ENCODE measurements at regions not wholly inside any gene's neighbourhood (a gene's known extent, or its start where the extent isn't known, plus 50 kb on each side); places are given as distances from the start of the nearest gene placed in this dataset.
A peak's percentile ranks its signal among the peaks of the same experiment; 100 is the strongest.
"Not testable (repeated sequence)": the region's sequence is repeated elsewhere in the genome, so short reads cannot be mapped to it uniquely, and the experiment has no call there.

DNA sequence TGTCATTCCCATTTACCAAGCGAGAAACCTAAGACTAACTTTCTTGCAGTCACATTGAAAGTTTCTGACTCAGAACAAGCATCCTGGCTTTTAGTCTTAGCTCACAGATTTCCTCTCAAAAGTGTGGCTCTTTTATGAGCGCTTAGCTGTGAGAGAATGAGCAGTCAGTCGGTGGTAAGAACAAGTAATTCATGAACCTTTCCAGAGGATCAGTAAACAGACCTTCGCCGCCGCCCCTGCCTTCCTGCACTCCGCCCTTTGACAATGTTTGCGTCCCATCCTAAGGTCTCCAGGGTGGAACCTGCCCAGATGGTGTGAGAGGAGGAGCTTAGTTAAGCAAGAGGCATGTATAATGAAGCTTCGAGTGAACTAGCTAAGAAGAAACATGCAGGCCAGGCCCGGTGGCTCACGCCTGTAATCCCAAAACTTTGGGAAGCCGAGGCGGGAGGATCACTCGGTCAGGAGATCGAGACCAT lies 142.4 kb downstream of the GLUL start:
- in situ Hi-C loops (cut with HindIII; ENCODE audit: low pct_unique_long_range_greater_than_20kb, low sequenced_read_pairs) = no loop called here
- no peak for TF ChIP-seq JUND (IDR thresholded peaks at IDR 0.05; ENCODE audit: low read depth)
- DNase-seq (ENCODE audit: low read depth in 1 of 2, low spot score in 1 of 2) = peak in 1 of 2 experiments; percentile 58

DNA sequence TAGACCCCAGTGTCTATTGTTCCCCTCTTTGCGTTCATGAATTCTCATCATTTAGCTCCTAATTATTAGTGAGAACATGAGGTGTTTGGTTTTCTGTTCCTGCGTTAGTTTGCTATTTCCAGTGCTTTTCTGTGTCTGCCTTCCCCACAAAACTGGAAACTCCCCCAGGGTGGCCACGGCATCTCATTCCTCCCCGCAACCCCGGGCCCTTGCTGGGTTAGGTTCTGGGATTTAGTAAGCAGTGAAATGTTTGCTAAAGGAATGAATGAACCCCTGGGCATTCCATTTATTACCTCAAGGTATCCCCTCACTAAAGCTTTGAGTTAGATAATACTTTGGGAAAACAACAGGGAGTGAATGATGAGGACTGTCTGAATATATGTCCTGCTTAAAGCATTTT lies 142.9 kb downstream of the GLUL start:
- no peak for DNase-seq (ENCODE audit: low read depth in 1 of 2, low spot score in 1 of 2)
- TF ChIP-seq JUND (IDR thresholded peaks at IDR 0.05; ENCODE audit: low read depth) = no peak
- in situ Hi-C loops (cut with HindIII; ENCODE audit: low pct_unique_long_range_greater_than_20kb, low sequenced_read_pairs) = no loop called here

DNA sequence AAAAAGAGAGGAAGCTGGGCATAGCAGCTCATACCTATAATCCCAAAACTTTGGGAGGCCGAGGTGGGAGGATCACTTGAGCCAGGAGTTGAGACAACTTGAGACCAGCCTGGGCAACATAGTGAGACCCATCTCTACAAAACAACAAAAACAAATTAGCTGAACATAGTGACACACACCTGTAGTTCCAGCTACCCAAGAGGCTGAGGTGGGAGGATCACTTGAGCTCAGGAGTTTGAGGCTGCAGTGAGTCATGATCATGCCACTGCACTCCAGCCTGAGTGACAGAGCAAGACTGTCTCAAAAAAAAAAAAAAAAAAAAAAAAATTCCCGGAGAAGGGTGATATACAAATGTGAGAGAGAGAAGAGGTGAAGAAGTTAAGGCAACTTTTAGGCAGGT lies 143.8 kb downstream of the GLUL start:
- DNase-seq (ENCODE audit: low read depth in 1 of 2, low spot score in 1 of 2); in situ Hi-C loops (cut with HindIII; ENCODE audit: low pct_unique_long_range_greater_than_20kb, low sequenced_read_pairs): not testable (repeated sequence)

DNA sequence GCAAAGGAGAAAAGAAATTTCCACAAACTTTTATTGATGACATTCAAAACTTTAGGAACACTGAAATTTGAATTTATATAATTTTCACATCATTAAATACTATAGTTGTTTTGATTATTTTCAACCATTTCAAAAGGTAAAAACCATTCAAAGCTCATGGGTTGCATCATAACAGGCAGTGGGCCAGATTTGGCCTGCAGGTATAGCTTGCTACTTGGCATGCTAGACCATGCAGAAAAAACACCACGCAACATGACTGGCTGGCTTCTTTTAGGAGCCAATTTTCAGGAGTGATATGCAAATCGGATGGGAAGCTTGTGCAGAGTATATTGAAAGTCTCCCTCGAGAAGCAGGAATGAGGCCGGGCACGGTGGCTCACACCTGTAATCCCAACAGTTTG lies 144.8 kb downstream of the GLUL start:
- in situ Hi-C loops (cut with HindIII; ENCODE audit: low pct_unique_long_range_greater_than_20kb, low sequenced_read_pairs) = no loop called here
- DNase-seq (ENCODE audit: low read depth in 1 of 2, low spot score in 1 of 2) = peak in 1 of 2 experiments; percentile 59
- TF ChIP-seq JUND (IDR thresholded peaks at IDR 0.05; ENCODE audit: low read depth) = no peak

DNA sequence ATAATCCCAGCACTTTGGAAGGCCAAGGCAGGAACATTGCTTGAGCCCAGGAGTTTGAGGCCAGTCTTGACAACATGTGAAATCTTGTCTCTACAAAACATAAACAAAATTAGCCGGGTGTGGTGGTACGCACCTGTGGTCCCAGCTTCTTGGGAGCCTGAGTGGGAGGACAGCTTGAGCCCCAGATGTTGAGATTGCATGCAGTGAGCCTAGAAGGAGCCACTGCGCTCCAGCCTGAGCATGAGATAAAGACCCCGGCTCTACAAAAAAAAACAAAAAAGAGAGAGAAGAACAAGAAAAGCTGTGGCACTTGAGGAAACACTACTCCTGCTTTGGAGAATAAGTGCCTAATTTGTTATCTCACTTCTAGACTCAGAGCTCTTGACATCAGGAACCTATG lies 146.6 kb downstream of the GLUL start:
- TF ChIP-seq JUND (IDR thresholded peaks at IDR 0.05; ENCODE audit: low read depth) = no peak

DNA sequence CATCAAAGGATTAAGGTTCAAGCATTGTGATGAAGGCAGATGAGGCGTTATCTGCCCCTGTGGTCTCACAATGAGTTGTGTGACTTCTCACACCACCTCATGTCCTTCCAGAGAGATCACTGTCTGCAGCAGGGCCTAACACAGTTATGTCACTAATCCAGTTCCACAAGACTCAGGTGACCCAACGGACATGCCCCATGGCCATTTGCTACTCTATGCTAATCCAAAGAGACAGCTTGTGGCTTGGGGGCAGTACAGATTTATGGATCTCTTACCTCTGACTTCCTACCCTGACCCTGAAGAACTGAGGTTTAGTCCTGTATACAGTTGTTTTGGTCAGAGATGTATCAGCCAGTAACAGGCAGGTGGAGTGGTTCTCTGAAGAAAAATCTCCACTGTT lies 147.1 kb downstream of the GLUL start:
- peak; percentile 49 to 98 for DNase-seq (ENCODE audit: low read depth in 1 of 2, low spot score in 1 of 2)
- in situ Hi-C loops (cut with HindIII; ENCODE audit: low pct_unique_long_range_greater_than_20kb, low sequenced_read_pairs) = no loop called here
- peak; percentile 73; the same call in 1 of the 2 replicates for TF ChIP-seq JUND (IDR thresholded peaks at IDR 0.05; ENCODE audit: low read depth)

More for the DNA sequence above, 146.6 kb downstream of the GLUL start:
- DNase-seq (ENCODE audit: low read depth in 1 of 2, low spot score in 1 of 2) = no peak
- in situ Hi-C loops (cut with HindIII; ENCODE audit: low pct_unique_long_range_greater_than_20kb, low sequenced_read_pairs) = no loop called here

DNA sequence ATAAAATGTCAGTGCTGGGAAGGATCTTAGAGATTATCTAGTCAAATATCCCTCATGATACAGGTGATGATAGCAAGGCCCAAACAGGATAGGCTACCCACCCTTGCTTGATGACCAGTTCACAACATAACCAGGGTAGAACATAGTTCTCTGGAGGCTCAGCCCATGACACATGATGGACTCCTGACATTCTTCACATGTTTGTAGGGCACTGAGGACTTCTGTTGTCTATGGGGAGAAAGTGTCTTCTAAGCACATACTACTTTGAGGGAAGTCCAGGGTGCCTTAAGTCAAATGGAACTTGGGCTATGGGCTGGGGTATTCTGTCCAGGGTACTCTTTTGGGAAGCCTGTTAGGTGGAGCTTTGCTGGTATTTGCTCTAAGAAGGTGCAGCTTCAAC lies 148.9 kb downstream of the GLUL start:
- TF ChIP-seq JUND (IDR thresholded peaks at IDR 0.05; ENCODE audit: low read depth) = no peak
- in situ Hi-C loops (cut with HindIII; ENCODE audit: low pct_unique_long_range_greater_than_20kb, low sequenced_read_pairs) = no loop called here
- DNase-seq (ENCODE audit: low read depth in 1 of 2, low spot score in 1 of 2) = no peak

DNA sequence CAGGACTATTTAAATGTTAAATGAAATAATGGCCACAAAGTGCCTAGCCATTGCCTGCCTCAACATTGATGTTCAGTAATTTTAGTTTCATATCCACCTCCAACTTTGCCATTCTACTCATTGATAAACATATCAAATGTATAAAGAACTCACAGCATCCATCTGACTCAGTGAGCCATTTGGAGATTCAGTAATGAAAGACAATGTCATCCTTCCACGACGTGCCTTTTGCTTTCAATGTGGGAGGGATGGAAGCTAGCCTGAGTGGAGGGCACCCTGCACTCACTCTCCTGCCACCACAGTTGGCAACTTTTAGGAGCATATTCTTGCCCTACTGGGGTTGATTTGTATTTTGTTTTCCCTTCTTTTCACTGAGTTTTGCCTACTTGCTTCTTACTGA lies 151.5 kb downstream of the GLUL start:
- in situ Hi-C loops (cut with HindIII; ENCODE audit: low pct_unique_long_range_greater_than_20kb, low sequenced_read_pairs) = no loop called here
- DNase-seq (ENCODE audit: low read depth in 1 of 2, low spot score in 1 of 2) = no peak
- no peak for TF ChIP-seq JUND (IDR thresholded peaks at IDR 0.05; ENCODE audit: low read depth)

DNA sequence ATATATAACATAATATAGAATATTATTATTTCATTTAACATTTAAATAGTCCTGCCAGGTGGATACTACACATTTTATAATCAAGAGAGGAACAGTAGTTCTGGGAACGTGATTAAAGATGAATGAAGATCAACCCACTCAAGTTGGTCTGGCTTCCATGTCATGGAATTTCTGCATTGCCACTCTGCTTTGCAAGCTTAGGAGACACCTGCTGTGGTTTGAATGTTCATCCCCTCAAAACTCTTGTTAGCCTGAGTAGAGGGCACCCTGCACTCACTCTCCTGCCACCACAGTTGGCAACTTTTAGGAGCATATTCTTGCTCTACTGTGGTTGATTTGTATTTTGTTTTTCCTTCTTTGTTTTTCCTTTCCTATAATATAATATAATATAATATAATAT lies 153.2 kb downstream of the GLUL start:
- no peak for DNase-seq (ENCODE audit: low read depth in 1 of 2, low spot score in 1 of 2)
- in situ Hi-C loops (cut with HindIII; ENCODE audit: low pct_unique_long_range_greater_than_20kb, low sequenced_read_pairs) = no loop called here
- no peak for TF ChIP-seq JUND (IDR thresholded peaks at IDR 0.05; ENCODE audit: low read depth)

DNA sequence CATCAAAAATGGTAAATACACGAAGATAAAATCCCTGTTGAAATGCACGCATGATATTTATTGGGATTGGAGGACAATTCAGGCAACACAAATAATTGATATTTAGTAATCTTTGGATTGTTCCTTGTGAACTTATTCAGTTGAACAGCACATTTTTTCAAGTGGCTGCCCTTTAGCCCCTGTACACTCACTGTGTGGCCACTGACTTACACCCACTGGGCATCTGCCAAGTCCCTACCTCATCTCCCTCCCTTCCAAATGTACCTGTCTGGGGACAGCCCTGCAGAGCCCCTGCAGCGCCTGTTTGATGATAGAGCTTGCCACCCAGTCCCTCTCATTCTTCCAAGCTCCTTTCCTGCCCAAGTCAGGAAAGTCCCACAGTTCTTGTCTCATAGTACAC lies 154.3 kb downstream of the GLUL start:
- TF ChIP-seq JUND (IDR thresholded peaks at IDR 0.05; ENCODE audit: low read depth) = no peak
- DNase-seq (ENCODE audit: low read depth in 1 of 2, low spot score in 1 of 2) = no peak
- in situ Hi-C loops (cut with HindIII; ENCODE audit: low pct_unique_long_range_greater_than_20kb, low sequenced_read_pairs) = no loop called here

DNA sequence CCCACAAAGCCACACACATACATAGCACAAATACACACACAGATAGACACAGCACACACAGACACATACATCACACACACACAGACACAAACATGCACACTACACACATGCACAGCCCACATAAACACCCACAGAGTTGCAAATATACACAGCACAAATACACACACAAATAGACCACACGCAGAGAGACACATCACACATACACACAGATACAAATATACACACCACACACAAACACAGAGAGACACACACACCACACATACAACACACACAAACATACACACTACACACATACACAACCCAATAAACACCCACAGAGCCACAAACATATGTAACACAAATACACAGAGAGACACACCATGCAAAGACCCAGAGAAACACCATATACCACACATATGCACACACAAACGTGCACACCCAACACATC lies 154.9 kb downstream of the GLUL start:
- no peak for DNase-seq (ENCODE audit: low read depth in 1 of 2, low spot score in 1 of 2)
- in situ Hi-C loops (cut with HindIII; ENCODE audit: low pct_unique_long_range_greater_than_20kb, low sequenced_read_pairs) = no loop called here
- no peak for TF ChIP-seq JUND (IDR thresholded peaks at IDR 0.05; ENCODE audit: low read depth)

DNA sequence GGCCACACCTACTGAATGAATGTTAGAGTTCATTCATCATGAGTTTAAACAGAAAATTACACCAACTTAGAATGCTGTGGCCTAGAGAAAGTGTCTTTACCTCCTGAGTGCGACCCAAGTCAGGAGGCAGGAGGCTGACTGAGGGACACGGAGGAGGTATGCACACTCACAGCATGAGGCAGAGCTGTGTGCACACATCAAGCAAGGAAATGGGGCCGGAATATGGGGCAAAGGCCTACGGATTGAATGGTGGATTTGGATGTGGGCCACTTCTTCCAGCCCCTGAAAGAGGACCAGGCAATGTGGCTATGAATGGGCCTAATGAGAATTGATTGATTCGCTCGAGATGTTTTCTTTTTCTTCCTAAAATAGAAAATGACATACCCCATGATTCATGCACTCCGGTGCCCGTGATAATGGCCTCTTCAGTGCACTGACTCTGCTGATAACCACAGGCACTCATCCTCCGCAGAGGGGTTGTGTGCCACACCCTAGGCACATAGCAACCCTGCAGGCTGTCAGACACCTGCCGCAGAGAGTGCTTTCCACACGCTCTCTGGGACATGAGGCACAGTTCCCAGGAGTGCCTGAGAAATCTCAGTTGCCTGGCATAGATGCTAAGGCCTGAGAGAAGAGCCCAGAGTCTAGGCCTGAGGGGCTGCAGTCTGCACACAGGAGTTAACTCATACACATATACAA lies 155.5 kb downstream of the GLUL start:
- no peak for TF ChIP-seq JUND (IDR thresholded peaks at IDR 0.05; ENCODE audit: low read depth)
- in situ Hi-C loops (cut with HindIII; ENCODE audit: low pct_unique_long_range_greater_than_20kb, low sequenced_read_pairs) = no loop called here
- DNase-seq (ENCODE audit: low read depth in 1 of 2, low spot score in 1 of 2) = no peak

DNA sequence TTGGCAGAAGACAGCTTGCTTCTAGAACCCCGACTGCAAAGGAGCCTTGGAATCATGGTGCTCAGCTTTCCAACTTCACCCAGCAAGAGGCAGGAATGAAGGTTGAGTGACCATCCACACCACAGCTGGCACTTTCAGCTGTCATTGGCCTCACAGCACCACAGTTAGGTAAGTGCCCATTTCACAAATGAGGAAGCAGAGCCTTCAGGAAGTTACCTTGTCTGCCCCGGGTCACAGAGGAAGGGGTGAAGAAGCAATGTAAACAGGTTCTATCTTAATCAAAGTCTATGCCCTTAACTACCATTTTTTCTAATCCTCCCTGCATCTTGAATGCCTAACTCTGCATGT lies 156.0 kb downstream of the GLUL start:
- no peak for DNase-seq (ENCODE audit: low read depth in 1 of 2, low spot score in 1 of 2)
- no peak for TF ChIP-seq JUND (IDR thresholded peaks at IDR 0.05; ENCODE audit: low read depth)
- in situ Hi-C loops (cut with HindIII; ENCODE audit: low pct_unique_long_range_greater_than_20kb, low sequenced_read_pairs) = no loop called here

DNA sequence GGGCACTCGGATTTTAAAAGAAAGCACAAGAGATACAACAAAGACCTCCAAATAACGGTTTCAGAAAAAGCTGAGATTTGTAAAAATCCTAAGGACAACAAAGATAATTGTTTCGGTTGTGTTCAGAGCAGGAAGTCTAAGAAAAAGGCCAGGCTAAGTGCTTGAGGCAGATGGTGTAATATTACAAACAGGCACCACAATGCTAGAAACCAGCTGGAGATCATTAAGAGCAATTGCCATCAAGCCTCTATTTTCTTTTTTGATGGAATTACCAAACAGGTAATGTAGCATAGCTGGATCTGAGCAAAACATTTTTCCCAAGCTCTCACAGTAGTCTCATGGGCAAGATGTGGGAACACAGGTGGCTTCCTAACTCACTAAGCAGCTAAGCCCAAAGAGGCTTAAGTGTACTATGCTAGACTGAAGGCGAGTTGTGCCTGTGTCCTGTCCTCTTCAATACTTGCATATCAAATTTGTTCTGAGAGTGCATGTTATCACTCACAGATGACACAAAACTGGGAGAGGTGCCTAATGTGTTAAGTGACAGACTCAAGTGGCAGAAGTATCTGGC lies 161.6 kb downstream of the GLUL start:
- peak in 1 of 2 experiments; percentile 28 for DNase-seq (ENCODE audit: low read depth in 1 of 2, low spot score in 1 of 2)
- no peak for TF ChIP-seq JUND (IDR thresholded peaks at IDR 0.05; ENCODE audit: low read depth)
- in situ Hi-C loops (cut with HindIII; ENCODE audit: low pct_unique_long_range_greater_than_20kb, low sequenced_read_pairs) = no loop called here

Data from T47D (cell line).